Hepatocyte (in vitro differentiated cells): ENCODE measurements at regions not wholly inside any gene's neighbourhood (a gene's known extent, or its start where the extent isn't known, plus 50 kb on each side); places are given as distances from the start of the nearest gene placed in this dataset.

Experiments used
- DNase-seq: peaks from one replicate; pipeline ENCODE4 v3.0.0-alpha.2; 2016; ENCODE audit warnings: low spot score
- H2AFZ ChIP-seq: fragments of 200-600 bp; sonication (generic); 2 replicates; pipeline ENCODE4 v1.6.0; 2016; ENCODE audit warnings: antibody characterized with exemption, mild to moderate bottlenecking
- H3K27ac ChIP-seq: fragments of 200-600 bp; sonication (generic); 2 replicates; pipeline ENCODE4 v1.5.1; 2016; ENCODE audit warnings: mild to moderate bottlenecking
- H3K27me3 ChIP-seq: fragments of 200-600 bp; sonication (generic); 2 replicates; pipeline ENCODE4 v1.6.1; 2016
- H3K36me3 ChIP-seq: fragments of 200-600 bp; sonication (generic); replicated peaks from 2 replicates; pipeline ENCODE4 v1.5.1; 2016; ENCODE audit warnings: low read depth; ENCODE audit not compliant: insufficient read depth
- H3K4me1 ChIP-seq: fragments of 200-600 bp; sonication (generic); 2 replicates; pipeline ENCODE4 v1.5.1; 2016; ENCODE audit warnings: mild to moderate bottlenecking, moderate library complexity; ENCODE audit not compliant: insufficient read depth
- H3K4me2 ChIP-seq: fragments of 200-600 bp; sonication (generic); 2 replicates; pipeline ENCODE4 v1.6.0; 2016
- H3K4me3 ChIP-seq: fragments of 200-600 bp; sonication (generic); 2 replicates; pipeline ENCODE4 v1.5.1; 2016; ENCODE audit warnings: mild to moderate bottlenecking
- H3K79me2 ChIP-seq: fragments of 200-600 bp; sonication (generic); 2 replicates; pipeline ENCODE4 v1.6.0; 2017; ENCODE audit warnings: mild to moderate bottlenecking
- H3K9me2 ChIP-seq: fragments of 200-600 bp; sonication (generic); replicated peaks from 2 replicates; pipeline ENCODE4 v1.6.0; 2017; ENCODE audit warnings: mild to moderate bottlenecking; ENCODE audit not compliant: insufficient read depth
- H3K9me3 ChIP-seq: fragments of 200-600 bp; sonication (generic); 2 replicates; pipeline ENCODE4 v1.5.1; 2016; ENCODE audit warnings: low read depth, mild to moderate bottlenecking
- H4K20me1 ChIP-seq: fragments of 200-600 bp; sonication (generic); 2 replicates; pipeline ENCODE4 v1.6.0; 2016; ENCODE audit warnings: mild to moderate bottlenecking; ENCODE audit not compliant: insufficient read depth, poor library complexity, severe bottlenecking
- CTCF ChIP-seq: fragments of 200-600 bp; sonication (generic); IDR thresholded peaks from 2 replicates; pipeline ENCODE4 v1.5.1; 2016; ENCODE audit warnings: antibody characterized with exemption, mild to moderate bottlenecking; ENCODE audit not compliant: poor library complexity
- EZH2 ChIP-seq: fragments of 200-600 bp; sonication (generic); IDR thresholded peaks from 2 replicates; pipeline ENCODE4 v1.6.1; 2016; ENCODE audit warnings: antibody characterized with exemption, mild to moderate bottlenecking, borderline replicate concordance
- EZH2phosphoT487 ChIP-seq: fragments of 200-600 bp; sonication (generic); IDR thresholded peaks from one replicate; pipeline ENCODE4 v1.6.1; 2018; ENCODE audit warnings: antibody characterized with exemption, mild to moderate bottlenecking, low read depth, moderate library complexity; ENCODE audit not compliant: unreplicated experiment, severe bottlenecking
- WGBS: methylation state at CpG from one replicate; pipeline ENCODE4 v1.1.6; 2016; ENCODE audit warnings: low lambda C conversion rate; ENCODE audit errors: missing lambda C conversion rate; 5-methylcytosine and 5-hydroxymethylcytosine counted together

DNA sequence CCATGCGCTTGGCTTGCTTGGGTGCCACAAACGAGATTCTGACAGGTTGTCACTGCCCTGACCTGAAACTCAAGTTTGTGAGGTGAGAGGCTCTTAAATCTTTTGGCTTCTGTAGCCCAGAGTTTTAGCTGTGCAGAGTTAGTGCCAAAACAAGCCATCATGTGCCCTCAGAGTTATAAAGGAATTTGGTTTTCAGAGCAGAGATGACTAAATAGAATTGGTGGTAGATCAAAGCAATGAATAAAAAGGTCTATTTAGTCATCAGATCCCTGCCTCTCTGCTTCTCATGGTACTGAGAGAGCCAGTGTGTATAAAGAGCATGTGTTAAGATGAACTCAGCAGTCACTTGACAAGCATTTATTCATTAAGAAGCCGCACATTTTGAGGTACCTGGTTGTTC is 207.5 kb upstream of the DPH6 start:
- Histone ChIP-seq H3K79me2 (no peaks in the 10 kb centered on the region), H3K4me1 (peaks cover 17% of the 10 kb centered on the region), H4K20me1 (no peaks in the 10 kb centered on the region), H3K27me3 (no peaks in the 10 kb centered on the region), H3K4me3 (no peak overlapping the region), H3K9me3 (no peaks in the 10 kb centered on the region), H2AFZ (no peak overlapping the region), H3K36me3 (no peaks in the 10 kb centered on the region), H3K9me2 (no peaks in the 10 kb centered on the region), H3K4me2 (no peak overlapping the region), H3K27ac (no peak overlapping the region)
- no peak for TF ChIP-seq EZH2
- no peak for TF ChIP-seq EZH2phosphoT487
- TF ChIP-seq CTCF: no peak
- no peak for DNase-seq
- 79% methylated on average over 3 of the region's 3 CpGs for whole genome bisulfite sequencing

DNA sequence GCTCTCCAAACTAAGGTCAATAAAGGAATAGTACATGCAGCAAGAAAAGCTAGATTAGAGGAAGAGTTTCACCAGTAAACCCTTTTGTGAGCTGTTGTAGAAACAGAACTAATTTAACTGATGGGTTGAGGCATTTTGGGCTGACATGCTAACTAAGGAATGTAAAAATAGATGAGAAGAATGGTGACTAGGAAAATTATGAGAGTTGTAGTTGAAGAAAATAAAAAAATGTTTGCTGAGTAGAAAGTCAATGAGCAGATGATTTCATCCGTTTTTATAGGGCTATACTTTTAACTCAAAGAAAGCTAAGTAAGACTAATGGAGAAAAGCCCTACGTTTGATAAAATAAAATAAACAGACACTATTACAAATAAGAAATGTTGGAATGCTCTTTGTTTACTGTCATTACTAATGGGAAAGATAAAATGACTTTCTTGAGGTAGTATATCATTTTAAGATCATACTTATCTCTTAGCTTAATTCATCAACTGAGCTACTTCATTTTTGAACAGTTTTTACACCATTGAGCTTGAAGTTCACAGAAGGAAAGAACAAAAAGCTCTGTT is 209.4 kb upstream of the DPH6 start:
- no peaks in the 10 kb centered on the region for H3K27me3 ChIP-seq
- no peak overlapping the region for H3K27ac ChIP-seq
- H4K20me1 ChIP-seq: no peaks in the 10 kb centered on the region
- no peaks in the 10 kb centered on the region for H3K9me2 ChIP-seq
- no peaks in the 10 kb centered on the region for H3K79me2 ChIP-seq
- H3K36me3 ChIP-seq: no peaks in the 10 kb centered on the region
- TF ChIP-seq EZH2phosphoT487: no peak
- TF ChIP-seq CTCF: no peak
- no peak for TF ChIP-seq EZH2
- no peaks in the 10 kb centered on the region for H3K9me3 ChIP-seq
- peaks cover 24% of the 10 kb centered on the region for H3K4me1 ChIP-seq
- H3K4me3 ChIP-seq: no peak overlapping the region
- H2AFZ ChIP-seq: no peak overlapping the region
- WGBS: 31% methylated on average over 2 of the region's 2 CpGs
- DNase-seq: no peak
- no peak overlapping the region for H3K4me2 ChIP-seq

- Histone ChIP-seq H3K9me3 (no peaks in the 10 kb centered on the region), H3K4me2 (no peak overlapping the region), H4K20me1 (no peaks in the 10 kb centered on the region), H3K27me3 (no peaks in the 10 kb centered on the region), H2AFZ (no peak overlapping the region), H3K27ac (no peak overlapping the region), H3K4me3 (no peak overlapping the region), H3K9me2 (no peaks in the 10 kb centered on the region), H3K79me2 (no peaks in the 10 kb centered on the region), H3K36me3 (no peaks in the 10 kb centered on the region), H3K4me1 (peaks cover 24% of the 10 kb centered on the region)
- TF ChIP-seq EZH2 (no peak), CTCF (no peak), EZH2phosphoT487 (no peak)
- 78% methylated on average over 3 of the region's 3 CpGs for WGBS
- no peak for DNase-seq
These were observed 210.7 kb upstream of the DPH6 start for GRCh38 chr15:35756623-35757022.

GRCh38 chr15:35757361-35757760 is 211.4 kb upstream of the DPH6 start:
- no peak for TF ChIP-seq EZH2
- TF ChIP-seq EZH2phosphoT487: no peak
- TF ChIP-seq CTCF: no peak
- Histone ChIP-seq H3K36me3 (no peaks in the 10 kb centered on the region), H3K9me2 (no peaks in the 10 kb centered on the region)

More at GRCh38 chr15:35757361-35757760, 211.4 kb upstream of the DPH6 start:
- no peaks in the 10 kb centered on the region for H3K79me2 ChIP-seq
- no peak overlapping the region for H2AFZ ChIP-seq
- no peak overlapping the region for H3K4me3 ChIP-seq
- WGBS: 26% methylated on average over 2 of the region's 2 CpGs
- peak overlapping the region; percentile 5 for H3K4me2 ChIP-seq
- H3K4me1 ChIP-seq: peaks cover 24% of the 10 kb centered on the region
- DNase-seq: peak; percentile 8
- no peaks in the 10 kb centered on the region for H3K9me3 ChIP-seq
- H3K27me3 ChIP-seq: no peaks in the 10 kb centered on the region
- no peaks in the 10 kb centered on the region for H4K20me1 ChIP-seq
- H3K27ac ChIP-seq: peak overlapping the region; percentile 26
